OCI-LY3 (cell line): ENCODE measurements at regions not wholly inside any gene's neighbourhood (a gene's known extent, or its start where the extent isn't known, plus 50 kb on each side); places are given as distances from the start of the nearest gene placed in this dataset.

Experiments used
- CTCF ChIP-seq: fragments of 200-600, 300-600 bp; sonication (generic); IDR thresholded peaks from 2 replicates; pipeline ENCODE4 v1.5.1; 2014; ENCODE audit warnings: antibody characterized with exemption, low read length, low read depth
- EZH2phosphoT487 ChIP-seq: fragments of 200-600 bp; shearing (Covaris generic); IDR thresholded peaks from 2 replicates; pipeline ENCODE4 v1.6.1; 2018; ENCODE audit warnings: antibody characterized with exemption, mixed run types, low read depth

GRCh38 chr18:61681065-61681464 is 211.7 kb downstream of the RNF152 start:
- TF ChIP-seq CTCF, result no peak
- TF ChIP-seq EZH2phosphoT487, result no peak
